HEK293T (cell line): ENCODE measurements at regions not wholly inside any gene's neighbourhood (a gene's known extent, or its start where the extent isn't known, plus 50 kb on each side); places are given as distances from the start of the nearest gene placed in this dataset.

ENCODE experiments used
- ARNT ChIP-seq: fragments of 450-650 bp; IDR thresholded peaks from 2 replicates; pipeline ENCODE4 v1.6.1; 2017; ENCODE audit warnings: mild to moderate bottlenecking
- BHLHE40 ChIP-seq: fragments of 450-650 bp; IDR thresholded peaks from 2 replicates; pipeline ENCODE4 v1.6.1; 2016; ENCODE audit warnings: mild to moderate bottlenecking, moderate library complexity, borderline replicate concordance
- CTBP1 ChIP-seq: fragments of 450-650 bp; IDR thresholded peaks from 2 replicates; pipeline ENCODE4 v1.6.1; 2016; ENCODE audit warnings: borderline replicate concordance
- ELF4 ChIP-seq: fragments of 450-650 bp; IDR thresholded peaks from 2 replicates; pipeline ENCODE4 v1.6.1; 2017; ENCODE audit warnings: antibody characterized with exemption
- FOXA1 ChIP-seq: fragments of 450-650 bp; IDR thresholded peaks from 2 replicates; pipeline ENCODE4 v1.6.1; 2016; ENCODE audit warnings: mild to moderate bottlenecking
- FOXK2 ChIP-seq: fragments of 450-650 bp; IDR thresholded peaks from 2 replicates; pipeline ENCODE4 v1.6.1; 2016; ENCODE audit warnings: mild to moderate bottlenecking
- FOXM1 ChIP-seq: fragments of 450-650 bp; IDR thresholded peaks from 2 replicates; pipeline ENCODE4 v1.6.1; 2017; ENCODE audit warnings: mild to moderate bottlenecking, borderline replicate concordance
- HDGF ChIP-seq: fragments of 450-650 bp; IDR thresholded peaks from 2 replicates; pipeline ENCODE4 v1.6.1; 2017; ENCODE audit warnings: antibody characterized with exemption, borderline replicate concordance
- NFRKB ChIP-seq: fragments of 450-650 bp; IDR thresholded peaks from 2 replicates; pipeline ENCODE4 v1.6.1; 2016; ENCODE audit warnings: mild to moderate bottlenecking, moderate library complexity
- PKNOX1 ChIP-seq: fragments of 450-650 bp; IDR thresholded peaks from 2 replicates; pipeline ENCODE4 v1.6.1; 2016
- SP1 ChIP-seq: fragments of 450-650 bp; IDR thresholded peaks from 2 replicates; pipeline ENCODE4 v1.6.1; 2017
- SUZ12 ChIP-seq: fragments of 450-650 bp; IDR thresholded peaks from 2 replicates; pipeline ENCODE4 v1.6.1; 2016; ENCODE audit warnings: mild to moderate bottlenecking
- TARDBP ChIP-seq: fragments of 450-650 bp; IDR thresholded peaks from 2 replicates; pipeline ENCODE4 v1.6.1; 2016
- ZNF384 ChIP-seq: fragments of 450-650 bp; IDR thresholded peaks from 2 replicates; pipeline ENCODE4 v1.6.1; 2016

DNA sequence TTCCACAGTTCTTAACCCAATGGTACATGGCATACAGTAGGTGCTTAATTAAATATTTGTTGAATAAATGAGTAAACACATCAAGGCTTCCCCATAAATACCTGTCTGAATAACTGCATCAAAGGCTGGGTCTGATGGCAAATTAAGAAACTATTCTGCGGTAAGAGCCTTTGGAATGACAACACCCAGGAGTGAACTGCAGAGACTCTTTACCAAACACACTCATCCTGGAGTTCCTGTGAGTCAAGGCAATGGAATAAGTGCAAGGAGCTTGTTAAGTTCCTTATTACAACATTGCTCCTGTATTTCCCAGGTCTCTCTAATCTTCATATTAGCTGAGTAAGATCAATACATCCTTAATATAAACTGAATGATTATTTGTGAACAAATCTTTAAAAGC, 119.9 kb upstream of the STT3B start:
- TF ChIP-seq BHLHE40 (no peak), PKNOX1 (no peak), SP1 (no peak), FOXA1 (no peak), CTBP1 (no peak), FOXM1 (no peak), SUZ12 (no peak), NFRKB (no peak), FOXK2 (no peak), ELF4 (no peak), ARNT (no peak), TARDBP (no peak), HDGF (no peak), ZNF384 (no peak)
